Right atrium auricular region (tissue), 2 donors: ENCODE measurements at regions not wholly inside any gene's neighbourhood (a gene's known extent, or its start where the extent isn't known, plus 50 kb on each side); places are given as distances from the start of the nearest gene placed in this dataset.
"Not testable (repeated sequence)": the region's sequence is repeated elsewhere in the genome, so short reads cannot be mapped to it uniquely, and the experiment has no call there.

ENCODE experiments used
- DNase-seq: peaks from one replicate; pipeline ENCODE4 v3.0.0-alpha.2; 2019; ENCODE audit warnings: low spot score
- H3K27ac ChIP-seq, 2 donors: fragments of 200-600 bp; sonication (generic); 1 replicate in 1 of 2; 2 replicates in 1 of 2; pipeline ENCODE4 v1.5.1; 2016 to 2019
- H3K27me3 ChIP-seq, 2 donors: fragments of 200-600 bp; sonication (generic); one replicate each; pipeline versions ENCODE4 v1.5.1 to v1.6.0; 2017 to 2019
- H3K36me3 ChIP-seq: fragments of 200-600 bp; sonication (generic); one replicate; pipeline ENCODE4 v1.5.1; 2016
- H3K4me1 ChIP-seq, 2 donors: fragments of 200-600 bp; sonication (generic); one replicate each; pipeline versions ENCODE4 v1.5.1 to v1.6.0; 2017 to 2019
- H3K4me3 ChIP-seq, 2 donors: fragments of 200-600 bp; sonication (generic); 1 replicate in 1 of 2; 2 replicates in 1 of 2; pipeline ENCODE4 v1.5.1; 2017 to 2019; ENCODE audit warnings: mild to moderate bottlenecking in 1 of 2, moderate library complexity in 1 of 2
- H3K9me3 ChIP-seq, 2 donors: fragments of 200-600 bp; sonication (generic); one replicate each; pipeline ENCODE4 v1.5.1; 2019
- TF ChIP-seq, protein P1 (sequence below), 2 donors: fragments of 200-600 bp; sonication (generic); IDR thresholded peaks; one replicate each; pipeline ENCODE4 v1.5.1; 2019; ENCODE audit warnings: antibody characterized with exemption in 2 of 2

DNA sequence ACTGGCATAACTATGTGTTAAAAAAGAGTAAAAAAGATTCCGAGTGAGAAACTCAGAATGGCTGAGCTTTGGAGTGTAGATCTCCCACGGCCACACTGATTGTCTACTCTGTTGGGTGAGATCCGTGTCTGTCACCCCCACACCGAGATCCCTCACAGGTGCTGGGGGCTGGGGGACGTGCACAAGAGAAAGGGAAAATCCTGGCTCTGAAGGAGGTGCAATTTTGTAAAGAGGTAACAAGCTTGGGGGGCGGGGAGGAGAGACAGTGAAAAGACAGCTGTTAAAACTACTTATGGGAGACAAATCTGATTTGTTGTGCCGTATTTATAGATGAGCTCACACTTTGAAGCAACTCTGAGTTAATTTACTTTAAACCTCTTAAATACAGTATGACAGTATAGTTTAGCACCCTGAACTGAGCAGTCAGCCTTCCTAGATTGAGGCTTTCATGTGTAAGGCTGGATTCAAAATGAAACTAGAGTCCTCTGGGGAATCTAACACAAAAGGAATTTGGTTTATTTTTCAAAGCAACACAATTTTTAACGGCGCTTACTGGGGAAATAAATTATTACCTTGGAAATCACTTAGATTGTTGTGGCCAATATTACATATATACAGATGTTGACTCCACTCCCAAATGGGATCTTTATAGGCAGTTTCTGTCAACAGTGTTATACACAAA lies 167.4 kb upstream of the RGS6 start:
- no peak overlapping the region for H3K27ac ChIP-seq
- peaks cover 0 to 17% of the 10 kb centered on the region in 2 donors for H3K9me3 ChIP-seq
- no peaks in the 10 kb centered on the region for H3K27me3 ChIP-seq
- TF ChIP-seq, protein P1, sequence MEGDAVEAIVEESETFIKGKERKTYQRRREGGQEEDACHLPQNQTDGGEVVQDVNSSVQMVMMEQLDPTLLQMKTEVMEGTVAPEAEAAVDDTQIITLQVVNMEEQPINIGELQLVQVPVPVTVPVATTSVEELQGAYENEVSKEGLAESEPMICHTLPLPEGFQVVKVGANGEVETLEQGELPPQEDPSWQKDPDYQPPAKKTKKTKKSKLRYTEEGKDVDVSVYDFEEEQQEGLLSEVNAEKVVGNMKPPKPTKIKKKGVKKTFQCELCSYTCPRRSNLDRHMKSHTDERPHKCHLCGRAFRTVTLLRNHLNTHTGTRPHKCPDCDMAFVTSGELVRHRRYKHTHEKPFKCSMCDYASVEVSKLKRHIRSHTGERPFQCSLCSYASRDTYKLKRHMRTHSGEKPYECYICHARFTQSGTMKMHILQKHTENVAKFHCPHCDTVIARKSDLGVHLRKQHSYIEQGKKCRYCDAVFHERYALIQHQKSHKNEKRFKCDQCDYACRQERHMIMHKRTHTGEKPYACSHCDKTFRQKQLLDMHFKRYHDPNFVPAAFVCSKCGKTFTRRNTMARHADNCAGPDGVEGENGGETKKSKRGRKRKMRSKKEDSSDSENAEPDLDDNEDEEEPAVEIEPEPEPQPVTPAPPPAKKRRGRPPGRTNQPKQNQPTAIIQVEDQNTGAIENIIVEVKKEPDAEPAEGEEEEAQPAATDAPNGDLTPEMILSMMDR (IDR thresholded peaks at IDR 0.05): no peak
- DNase-seq: no peak
- no peak overlapping the region for H3K4me3 ChIP-seq
- H3K4me1 ChIP-seq: no peaks in the 10 kb centered on the region
- H3K36me3 ChIP-seq: no peaks in the 10 kb centered on the region

DNA sequence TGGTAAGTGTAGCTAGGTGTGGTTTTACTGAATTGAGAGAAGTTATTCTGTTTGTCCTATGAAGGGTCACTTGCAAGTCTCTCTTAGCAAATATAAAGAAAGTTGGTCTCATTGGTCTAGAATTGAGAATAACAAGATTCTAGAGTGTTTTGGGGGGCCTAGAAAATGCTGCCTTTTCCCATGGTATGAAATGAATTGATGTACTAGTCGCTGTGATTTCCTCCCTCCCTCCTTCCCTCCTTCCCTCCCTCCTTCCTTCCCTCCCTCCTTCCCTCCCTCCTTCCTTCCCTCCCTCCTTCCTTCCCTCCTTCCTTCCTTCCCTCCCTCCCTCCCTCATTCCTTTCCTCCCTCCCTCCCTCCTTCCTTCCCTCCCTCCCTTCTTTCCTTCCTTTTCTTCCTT lies 166.7 kb upstream of the RGS6 start:
- H3K4me3 ChIP-seq: no peak overlapping the region
- no peak overlapping the region for H3K27ac ChIP-seq
- H3K4me1 ChIP-seq: no peaks in the 10 kb centered on the region
- TF ChIP-seq, protein P1 (IDR thresholded peaks at IDR 0.05): no peak
- no peaks in the 10 kb centered on the region for H3K27me3 ChIP-seq
- no peak for DNase-seq
- no peaks in the 10 kb centered on the region for H3K36me3 ChIP-seq
- H3K9me3 ChIP-seq: peaks cover 0 to 17% of the 10 kb centered on the region in 2 donors

DNA sequence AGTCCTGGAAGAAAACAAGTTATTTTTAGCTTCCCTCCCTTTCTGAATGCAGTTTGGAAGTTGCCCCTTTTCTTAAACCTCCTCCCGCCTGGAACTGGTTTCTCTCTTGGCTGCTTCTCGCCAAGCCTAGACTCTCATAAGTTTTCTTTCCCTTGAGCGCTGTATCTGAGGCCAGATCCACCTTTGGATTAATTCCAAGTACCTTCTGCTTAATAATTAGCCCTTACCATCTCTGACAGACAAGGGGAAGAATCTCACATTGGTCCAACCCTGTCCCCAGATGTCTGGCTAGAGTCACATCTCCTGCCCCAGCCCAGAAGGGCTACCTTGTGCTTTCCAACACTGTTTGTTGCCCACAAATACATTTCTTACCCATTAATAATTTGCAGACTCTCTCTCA lies 161.8 kb upstream of the RGS6 start:
- no peak overlapping the region for H3K4me3 ChIP-seq
- DNase-seq: no peak
- H3K4me1 ChIP-seq: no peaks in the 10 kb centered on the region
- H3K27me3 ChIP-seq: no peaks in the 10 kb centered on the region
- no peaks in the 10 kb centered on the region for H3K36me3 ChIP-seq
- TF ChIP-seq, protein P1 (IDR thresholded peaks at IDR 0.05): no peak
- H3K9me3 ChIP-seq: no peaks in the 10 kb centered on the region
- H3K27ac ChIP-seq: no peak overlapping the region

DNA sequence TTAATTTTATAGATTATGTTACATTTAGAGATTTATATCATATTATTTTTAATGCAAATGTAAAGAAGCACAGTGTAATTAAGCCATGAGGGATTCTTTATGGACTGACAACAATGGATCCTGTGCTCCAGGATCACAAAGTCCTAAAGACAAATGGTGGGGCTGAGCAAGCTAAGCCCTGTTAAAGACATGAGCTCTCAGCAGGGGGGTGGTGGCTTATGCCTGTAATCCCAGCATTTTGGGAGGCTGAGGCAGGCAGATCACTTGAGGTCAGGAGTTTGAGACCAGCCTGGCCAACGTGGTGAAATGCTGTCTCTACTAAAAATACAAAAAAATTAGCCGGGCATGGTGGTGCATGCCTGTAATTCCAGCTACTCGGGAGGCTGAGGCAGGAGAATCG lies 160.8 kb upstream of the RGS6 start:
- not testable (repeated sequence) for H3K4me3 ChIP-seq, H3K9me3 ChIP-seq, H3K27me3 ChIP-seq, H3K36me3 ChIP-seq, DNase-seq, H3K27ac ChIP-seq, H3K4me1 ChIP-seq

DNA sequence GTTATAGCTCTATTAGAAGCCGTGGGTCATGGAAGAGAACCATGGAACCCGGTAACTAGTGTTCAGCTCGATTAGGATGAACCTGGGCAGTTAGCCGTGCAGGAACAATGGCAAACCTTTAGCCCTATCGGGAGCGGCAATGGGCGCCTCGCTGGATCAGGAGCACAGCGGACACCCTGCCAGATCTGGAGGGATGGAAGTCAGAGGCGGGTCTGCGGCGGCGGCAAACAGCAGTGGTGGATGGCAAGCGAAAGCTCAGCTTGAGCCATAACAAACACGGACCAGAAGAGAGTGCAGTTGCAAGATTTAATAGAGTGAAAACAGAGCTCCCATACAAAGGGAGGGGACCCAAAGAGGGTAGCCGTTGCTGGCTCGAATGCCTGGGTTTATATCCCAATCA lies 160.2 kb upstream of the RGS6 start:
- H3K4me3 ChIP-seq, H3K9me3 ChIP-seq, H3K27ac ChIP-seq, DNase-seq, H3K36me3 ChIP-seq, H3K27me3 ChIP-seq, H3K4me1 ChIP-seq: not testable (repeated sequence)

DNA sequence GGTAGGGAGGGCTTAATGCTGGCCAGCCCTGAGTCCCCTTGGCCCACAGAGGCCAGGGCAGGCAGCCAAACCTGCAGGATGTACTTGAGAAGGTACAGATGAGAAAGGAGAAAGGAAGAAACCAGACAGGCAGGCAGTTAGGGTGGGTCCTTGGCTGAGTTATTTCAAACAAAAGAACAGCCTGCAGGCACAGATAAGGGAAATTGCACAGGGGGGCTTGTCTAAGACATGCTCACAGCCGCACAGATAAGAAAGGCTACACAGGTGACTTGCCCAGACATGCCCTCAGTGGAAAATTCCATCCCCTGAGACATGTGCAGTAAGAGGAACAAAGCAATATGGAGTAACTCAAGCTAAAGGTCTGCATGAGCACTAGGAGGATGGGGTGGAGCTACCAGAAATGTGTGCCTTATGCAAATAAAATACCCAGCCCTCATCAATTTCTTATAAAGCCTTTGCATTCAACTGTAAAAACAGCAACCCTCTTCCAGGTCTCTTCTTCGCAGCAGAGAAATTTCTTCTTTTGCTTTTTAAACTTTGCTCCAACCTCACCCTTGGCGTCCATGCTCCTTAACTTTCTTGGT lies 158.2 kb upstream of the RGS6 start:
- Histone ChIP-seq H3K4me1 (no peaks in the 10 kb centered on the region), H3K9me3 (no peaks in the 10 kb centered on the region), H3K27ac (no peak overlapping the region), H3K4me3 (no peak overlapping the region), H3K36me3 (no peaks in the 10 kb centered on the region), H3K27me3 (no peaks in the 10 kb centered on the region)
- TF ChIP-seq, protein P1 (IDR thresholded peaks at IDR 0.05): no peak
- DNase-seq: no peak
